ENCODE measurements at regions not wholly inside any gene's neighbourhood (a gene's known extent, or its start where the extent isn't known, plus 50 kb on each side); places are given as distances from the start of the nearest gene placed in this dataset.

DNA sequence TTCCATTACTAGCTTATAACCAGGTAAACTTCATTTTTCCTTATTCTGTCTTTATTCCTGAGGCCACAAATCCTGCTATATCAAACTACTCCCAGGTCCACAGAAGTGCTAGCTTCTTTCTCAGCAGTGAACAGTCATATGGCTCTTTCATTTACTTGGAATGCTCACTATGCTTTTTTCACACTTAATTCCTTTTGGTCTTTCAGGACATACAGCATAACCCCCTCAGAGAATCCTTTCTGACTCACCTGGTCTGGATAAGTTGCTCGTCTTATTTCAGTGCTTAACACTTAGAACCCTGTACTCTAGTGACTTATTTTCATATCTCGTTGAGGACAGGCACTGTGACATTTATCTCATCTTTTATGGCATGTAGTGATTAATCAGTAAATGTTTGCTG is 325.0 kb upstream of the UBE2E3 start:
- DNase-seq: no peak

DNA sequence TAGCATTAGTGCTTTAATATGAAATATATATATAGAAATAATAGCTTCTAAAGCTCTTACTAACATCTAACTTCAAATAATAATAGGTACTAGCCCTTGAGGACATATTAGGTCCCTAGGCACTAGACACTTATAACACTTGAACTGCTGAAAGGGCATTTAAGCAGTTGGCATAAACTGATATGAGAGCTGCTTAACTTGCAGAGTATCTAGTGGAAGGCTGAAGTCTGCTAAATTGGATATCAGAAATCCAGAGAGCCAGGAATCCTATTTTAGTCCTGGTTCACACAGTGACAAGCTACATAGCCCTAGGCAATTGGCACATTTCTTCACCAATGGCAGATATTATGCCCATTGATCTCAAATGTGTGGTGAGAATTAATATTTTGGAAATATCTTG is 326.9 kb upstream of the UBE2E3 start:
- DNase-seq: no peak

DNA sequence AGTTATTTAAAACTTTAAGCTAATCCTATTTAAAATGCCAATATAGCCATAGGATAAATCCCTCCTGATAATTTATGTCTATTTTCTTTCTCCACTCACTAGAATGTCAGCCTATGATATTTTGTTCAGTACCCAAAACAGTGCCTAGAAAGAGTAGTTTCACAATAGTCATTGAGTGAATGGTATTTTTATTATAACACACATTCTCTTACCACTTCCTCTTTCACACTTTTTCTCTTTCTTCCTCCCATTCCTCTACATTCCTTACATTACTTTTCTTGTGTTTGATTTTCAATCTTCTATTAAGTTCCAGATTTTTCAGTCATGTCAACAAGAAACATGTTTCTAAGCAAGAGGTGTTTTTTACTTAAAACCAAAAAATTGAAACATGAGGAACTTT is 327.6 kb upstream of the UBE2E3 start:
- no peak for DNase-seq

DNA sequence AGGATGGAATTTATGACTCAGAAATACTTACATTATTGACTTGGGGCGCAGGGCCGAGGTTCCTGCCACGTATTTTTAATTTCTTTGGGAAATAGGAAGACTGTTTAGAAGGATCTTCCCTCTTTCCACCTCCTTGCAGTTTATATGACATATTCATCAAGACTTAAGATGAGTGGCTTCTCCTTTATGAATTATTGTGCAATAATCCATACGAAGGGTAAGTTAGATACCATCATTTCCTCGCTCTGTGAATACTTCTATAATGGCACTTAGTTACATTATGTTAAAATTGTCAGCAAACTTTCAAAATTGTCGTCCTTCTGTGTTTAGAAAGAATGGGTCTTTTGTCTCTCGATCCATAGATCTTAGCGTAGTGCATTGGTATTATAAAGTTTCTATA is 328.8 kb upstream of the UBE2E3 start:
- DNase-seq: no peak

DNA sequence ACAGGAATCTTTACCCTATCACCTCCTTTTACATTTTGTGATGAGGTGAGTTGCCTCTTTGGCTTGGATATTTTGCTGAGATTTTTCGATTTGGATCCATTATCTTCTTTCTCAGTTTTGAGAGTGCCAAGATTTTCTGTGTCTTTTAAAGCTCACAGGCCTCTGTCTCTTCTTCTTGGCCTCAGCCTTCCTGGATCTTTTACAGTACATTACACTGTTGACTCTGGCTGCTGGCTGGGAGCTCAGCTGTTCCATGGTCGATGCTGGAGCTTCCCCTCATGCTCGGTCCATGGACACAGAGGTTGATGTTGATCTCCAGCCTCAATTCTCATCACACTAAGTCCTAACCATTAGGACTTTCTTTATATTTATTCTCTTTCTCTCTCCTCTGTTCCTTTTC is 332.8 kb upstream of the UBE2E3 start:
- no peak for DNase-seq

DNA sequence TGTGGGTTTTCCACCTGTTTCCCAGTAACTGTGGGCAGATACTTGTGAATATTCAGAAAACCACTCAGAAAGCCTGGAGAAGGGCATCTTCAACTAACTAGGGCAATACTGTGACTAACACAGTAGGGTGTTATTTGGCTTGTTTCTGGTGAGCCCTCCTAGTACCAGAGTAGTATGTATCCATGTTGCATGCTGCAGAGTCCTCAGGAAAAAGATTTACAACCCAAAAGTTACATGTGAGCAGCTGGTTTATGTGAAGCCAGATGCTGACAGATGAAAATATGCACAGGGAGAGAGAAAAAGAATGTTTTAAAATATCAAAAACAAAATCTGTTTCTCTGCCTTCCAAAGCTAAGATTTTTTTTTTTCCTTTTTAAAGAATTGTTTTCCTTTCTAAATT is 333.2 kb upstream of the UBE2E3 start:
- DNase-seq: no peak

DNA sequence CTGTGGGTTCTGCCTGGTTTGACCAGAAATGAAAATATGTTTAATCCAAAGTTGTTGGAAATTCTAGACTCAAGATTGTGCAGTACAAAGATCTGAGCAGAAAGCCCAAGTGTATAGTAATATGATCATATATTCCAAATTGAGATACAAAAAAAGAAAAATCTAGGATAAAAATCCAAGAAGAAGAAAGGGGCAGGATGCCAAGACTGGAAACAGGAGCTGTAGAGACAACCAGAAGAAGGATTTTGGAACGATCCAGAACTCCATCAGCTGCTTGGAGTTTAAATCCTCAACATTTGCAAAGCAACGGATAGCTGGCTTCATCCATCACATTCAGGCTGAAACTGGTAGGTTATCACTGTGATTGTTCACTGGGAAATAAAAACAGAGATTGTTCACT is 333.6 kb upstream of the UBE2E3 start:
- no peak for DNase-seq

DNA sequence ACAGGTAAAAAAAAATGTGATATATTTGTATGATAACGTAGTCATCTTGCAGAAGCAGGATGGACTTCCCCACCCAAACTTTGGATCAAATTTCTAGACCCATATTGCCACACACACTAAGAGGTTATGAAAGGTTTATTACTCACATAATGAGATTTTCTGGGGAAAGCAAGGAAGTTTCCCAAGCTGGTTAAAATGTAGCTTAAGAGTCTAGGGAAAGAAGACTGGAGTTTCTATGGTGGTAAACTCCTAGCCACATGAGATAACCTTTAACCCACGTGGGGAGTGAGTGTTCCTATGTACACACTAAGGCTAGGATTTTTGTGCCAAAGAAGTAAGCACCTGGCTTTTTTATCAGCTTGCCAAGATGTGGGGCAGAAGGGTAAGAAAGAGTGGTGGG is 335.7 kb upstream of the UBE2E3 start:
- no peak for DNase-seq

DNA sequence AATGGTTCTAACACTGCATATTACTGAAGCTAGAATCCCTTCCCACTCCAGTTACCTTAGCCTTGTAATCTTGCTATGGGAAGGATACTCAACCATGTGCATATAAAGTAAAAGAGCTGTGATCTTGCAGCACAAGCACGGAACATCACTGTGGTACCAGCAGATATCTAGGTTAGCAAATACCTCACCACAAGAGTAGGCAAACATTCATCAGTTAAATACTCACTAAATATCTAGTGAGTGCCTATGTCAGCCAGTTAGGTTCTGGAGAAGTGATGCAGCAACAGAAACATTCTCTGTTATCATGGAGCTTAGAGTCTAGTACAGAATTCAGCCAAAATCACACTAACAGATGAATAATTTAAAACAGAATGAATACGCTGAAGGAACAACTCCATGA is 349.6 kb upstream of the UBE2E3 start:
- no peak for DNase-seq

DNA sequence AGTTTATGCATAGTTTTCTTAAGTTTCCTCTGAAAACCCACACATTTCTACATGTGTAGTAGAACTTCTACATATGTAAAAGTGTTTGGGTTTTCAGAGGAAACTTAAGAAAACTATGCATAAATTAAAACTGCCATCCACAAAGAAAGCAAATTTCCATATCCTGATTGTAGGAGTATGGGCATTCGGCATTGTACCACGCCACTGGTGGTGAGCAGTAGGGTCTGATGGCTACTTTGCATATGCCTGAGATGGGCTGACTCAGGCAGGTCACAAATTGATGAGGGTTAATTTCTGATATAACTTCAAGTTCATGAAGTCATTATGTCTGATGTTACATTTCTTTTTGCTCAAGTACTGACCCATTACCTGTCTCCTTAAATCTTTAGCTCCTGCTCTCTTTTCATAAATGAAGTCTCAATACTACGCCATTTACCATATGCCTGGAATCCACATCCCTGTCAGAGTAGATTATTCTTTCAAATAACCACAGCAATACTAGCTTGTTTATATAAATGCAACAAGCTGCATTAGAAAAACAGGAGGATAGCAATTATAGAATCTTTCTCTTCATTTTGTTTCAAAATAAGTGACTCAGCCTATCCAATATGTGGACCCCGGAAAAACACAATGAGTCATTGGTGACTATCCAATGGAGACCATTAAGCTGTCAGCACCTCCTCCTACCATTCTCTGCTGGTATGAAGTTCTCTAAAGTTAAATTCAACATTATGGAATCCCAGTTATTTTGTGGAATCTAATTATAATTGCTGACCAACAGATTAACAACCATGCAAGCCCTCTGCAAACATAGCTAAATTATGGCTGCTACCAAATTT is 355.2 kb upstream of the UBE2E3 start:
- no peak for DNase-seq

DNA sequence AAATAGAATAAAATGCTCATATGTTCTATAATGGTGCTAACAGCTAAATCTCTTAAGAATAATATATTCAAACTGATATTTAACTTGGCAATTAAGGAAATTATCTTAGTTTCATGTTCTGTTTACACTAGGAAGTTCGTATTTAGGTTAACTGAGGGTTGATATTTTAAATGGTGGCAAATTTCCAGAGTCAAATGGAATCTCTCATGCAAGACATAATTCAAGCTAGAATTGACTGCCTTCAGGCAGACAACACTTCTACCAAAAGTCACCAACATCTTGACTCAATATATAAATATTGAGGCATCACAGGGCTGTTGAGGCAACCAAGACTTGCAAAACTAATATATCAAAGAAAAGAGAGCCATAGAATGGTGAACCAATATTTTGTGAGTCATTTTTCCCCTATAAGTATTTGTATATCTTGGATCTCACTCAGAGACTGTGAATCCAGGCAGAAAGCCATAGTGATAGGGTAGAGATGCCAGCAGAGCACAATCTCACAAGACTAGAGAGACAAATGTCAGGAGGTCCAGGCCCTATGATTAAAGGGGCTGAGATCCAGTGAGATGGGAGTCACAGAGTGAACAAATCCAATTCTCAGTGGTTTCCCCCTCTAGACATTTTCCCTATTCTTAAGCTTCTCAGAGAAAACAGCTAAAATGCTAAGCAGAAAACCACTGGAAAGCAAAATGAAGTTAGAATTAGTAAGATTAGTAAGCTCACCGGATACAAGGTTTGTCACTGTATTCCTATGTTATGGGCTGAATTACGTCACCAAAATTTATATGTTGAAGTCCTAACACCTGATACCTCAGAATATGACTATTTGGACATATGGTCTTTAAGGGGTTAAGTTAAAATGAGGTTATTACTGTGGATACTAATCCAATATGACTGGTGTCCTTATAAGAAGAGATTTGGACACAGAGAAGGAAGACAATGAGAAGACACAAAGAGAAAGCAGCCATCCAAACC is 358.2 kb upstream of the UBE2E3 start:
- no peak for DNase-seq

DNA sequence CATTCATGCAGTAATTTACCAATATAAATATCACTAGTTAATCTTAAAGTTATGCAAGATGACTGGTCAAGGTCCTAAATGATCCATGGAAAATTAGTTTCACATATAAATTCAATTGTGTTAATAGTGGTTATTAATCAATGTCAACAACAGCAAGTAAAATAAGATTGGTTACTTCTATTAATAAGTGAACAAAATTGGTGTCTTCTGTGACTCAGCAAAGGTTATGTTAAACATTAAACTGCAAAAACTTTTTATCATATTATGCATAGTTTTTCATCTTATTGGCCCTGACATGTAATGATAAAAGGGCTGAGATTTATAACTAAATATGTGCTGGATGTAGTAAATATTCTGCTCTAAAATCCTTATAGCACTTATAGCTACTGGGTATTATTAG is 359.0 kb upstream of the UBE2E3 start:
- DNase-seq: no peak

DNA sequence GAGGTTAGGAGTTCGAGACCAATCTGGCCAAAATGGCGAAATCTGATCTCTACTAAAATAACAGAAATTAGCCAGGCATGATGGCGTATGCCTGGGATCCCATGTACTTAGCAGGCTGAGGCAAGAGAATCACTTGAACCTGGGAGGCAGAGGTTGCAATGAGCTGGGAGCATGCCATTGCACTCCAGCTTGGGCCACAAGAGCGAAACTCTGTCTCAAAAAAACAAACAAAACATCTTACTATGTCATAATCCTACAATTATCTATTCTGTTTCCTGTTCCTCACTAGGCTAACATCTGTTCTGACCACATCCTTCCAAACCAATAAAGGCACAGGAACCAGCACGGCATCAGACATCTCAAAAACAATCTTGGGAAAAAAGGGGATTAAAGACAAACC is 361.8 kb upstream of the UBE2E3 start:
- no peak for DNase-seq

DNA sequence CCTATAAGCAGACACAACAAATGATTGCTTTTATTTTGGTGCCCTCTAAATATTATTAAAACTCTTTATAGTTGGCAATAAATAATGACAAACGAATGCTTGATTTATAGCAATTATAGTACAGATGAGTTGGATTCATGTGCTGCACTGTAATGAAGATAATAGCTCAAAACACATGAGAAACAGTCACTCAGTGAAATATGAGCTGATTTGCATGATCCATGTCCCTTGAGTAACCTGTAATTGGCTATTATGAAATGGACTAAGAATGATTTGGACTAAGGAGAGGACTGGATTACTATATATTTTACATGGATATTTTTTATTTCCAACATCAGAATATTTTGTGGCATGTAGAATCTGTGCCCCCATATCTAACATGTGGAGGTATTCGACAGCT is 365.6 kb upstream of the UBE2E3 start:
- no peak for DNase-seq

DNA sequence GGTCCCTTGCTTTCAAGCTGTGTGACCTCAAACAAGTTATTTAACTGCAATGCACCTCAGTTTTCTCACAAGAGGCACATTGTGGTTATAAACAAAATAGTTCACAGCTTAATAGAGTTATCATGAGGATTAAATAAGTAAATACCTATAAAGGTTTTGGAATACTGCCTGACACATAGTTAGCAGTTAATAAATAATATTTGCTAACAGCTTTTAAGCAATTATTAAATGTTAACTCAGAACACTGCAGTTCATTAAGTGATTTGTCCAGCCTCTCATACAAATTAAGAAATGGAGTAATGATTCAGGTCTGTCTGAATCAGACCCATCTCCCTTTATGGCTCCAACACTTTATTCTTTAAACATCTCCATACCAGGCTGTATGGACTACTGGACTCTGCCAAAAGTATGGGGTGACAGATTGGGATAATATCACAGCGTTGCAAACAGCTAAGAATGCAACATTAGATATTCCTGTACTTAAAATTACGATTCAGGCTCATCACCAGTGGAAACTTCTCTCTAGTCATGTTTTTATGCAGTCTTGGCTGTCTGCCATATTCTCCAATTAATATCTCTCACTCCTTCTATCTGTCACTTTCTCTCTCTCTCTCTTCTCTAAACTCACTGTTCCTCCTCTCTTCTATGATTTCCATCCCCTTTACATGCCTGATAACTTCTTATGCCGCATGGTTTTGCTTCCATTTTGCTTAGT is 370.6 kb upstream of the UBE2E3 start:
- DNase-seq: peak; percentile 36

DNA sequence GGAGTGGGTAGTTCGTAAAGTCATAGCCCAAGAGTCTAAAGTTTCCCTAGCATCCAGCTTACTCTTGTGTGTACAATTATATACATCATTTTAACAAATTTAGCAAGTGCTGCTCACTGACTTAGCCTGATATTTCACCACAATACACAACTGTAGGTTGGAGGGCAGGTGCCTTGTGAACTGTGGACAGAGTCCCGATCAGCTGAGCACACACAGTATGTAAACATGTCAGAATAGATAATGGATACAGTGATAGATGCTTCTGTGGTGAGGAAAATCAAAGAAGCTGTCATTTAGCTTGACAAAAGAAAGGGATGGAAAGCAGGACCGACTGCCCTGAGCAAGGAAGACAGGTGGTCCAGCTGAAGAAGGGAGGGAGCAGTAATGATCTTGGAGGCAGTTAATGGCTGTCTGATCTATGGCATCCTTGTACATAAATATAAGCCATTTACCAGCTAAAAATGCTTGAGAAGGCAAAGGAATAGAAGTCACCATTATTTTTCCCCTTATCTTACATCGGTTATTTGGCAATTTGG is 372.8 kb upstream of the UBE2E3 start:
- peak; percentile 93 for DNase-seq

DNA sequence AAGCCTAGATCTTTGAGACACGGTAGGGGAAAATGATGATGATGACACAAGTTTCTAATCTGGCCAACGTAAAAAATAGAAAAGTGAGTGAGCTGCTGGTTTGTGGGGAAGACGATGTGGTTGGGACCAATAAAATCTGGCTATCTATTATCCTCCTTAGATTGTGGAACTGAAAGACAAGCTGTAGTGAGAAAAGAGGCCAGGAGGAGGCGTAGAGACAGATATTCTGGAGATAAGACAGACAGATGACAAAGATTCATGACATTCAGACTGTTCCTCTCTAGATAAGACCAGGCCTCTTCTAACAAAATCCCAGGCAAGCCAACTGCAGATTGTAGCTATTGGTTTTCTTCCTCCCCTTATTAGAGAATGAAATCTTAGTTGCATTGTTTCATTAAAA is 376.3 kb upstream of the UBE2E3 start:
- DNase-seq: peak; percentile 33

DNA sequence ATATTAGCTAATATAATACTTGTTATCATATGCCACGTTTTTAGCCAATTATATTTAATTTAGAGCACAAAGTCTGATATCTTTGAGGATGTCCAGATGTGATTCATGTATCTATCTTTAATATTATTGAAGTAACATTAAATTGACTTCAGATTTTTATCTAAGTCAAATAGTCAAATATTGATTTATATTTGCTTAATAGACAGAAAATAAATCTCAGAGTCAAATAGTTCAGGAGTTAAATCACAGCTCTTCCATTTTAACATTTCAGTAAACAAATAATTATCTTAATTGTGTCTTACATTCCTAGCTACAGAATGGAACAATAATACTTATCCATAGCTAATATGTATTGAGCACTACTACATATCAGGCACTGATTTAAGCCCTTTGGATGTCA is 379.4 kb upstream of the UBE2E3 start:
- no peak for DNase-seq

DNA sequence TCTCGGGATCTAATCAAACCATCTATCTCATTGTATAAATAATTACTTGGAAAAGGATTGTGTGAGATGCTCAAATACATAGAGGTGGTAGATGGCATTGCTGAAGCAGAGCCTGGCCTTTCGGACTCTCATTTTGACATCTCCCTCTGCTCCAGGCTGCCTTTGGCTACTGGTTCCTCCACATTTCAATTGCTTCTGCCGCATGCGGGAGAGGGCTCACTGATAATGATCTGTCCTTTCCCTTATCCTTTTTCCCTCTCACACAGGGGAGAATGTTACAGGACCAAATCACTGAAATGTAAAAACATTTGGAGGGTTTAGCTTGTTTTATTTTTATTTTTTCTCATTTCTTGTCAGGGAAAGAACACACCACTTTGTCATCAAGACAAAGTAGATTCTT is 380.6 kb upstream of the UBE2E3 start:
- no peak for DNase-seq

DNA sequence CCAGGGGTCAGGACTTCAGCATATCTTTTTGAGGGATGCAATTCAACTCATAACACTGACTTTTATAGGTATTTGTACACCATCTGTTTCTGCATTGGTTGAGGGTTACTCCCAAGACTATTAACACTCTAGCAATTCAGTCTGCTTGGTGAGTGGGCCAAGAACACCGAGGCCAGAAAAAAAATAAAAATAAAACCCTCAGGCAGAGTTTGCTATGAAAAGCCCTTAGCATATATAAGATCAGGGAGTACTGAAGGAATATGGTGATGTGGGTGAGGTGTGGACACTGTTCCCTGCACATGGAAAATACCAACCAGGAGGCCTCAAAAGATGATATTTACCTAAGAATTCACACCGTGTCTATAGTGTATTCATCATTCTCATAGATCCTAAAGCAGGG is 383.2 kb upstream of the UBE2E3 start:
- no peak for DNase-seq

DNA sequence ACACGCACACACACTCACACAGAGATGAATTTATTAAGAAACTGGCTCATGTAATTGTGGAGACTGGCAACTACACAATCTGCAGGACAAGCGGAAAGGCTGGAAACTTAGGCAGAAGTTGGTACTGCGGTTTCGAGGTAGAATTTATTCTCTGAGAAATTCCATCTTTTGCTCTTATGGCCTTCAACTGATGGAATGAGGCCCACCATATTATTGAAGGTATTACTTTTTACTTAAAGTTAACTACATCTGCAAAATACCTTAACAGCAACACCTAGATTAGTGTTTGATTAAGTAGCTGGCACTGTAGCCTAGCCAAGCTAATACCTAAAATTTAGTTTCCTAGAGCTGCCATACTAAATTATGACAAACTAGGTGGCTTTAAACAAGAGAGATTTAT is 384.0 kb upstream of the UBE2E3 start:
- no peak for DNase-seq

DNA sequence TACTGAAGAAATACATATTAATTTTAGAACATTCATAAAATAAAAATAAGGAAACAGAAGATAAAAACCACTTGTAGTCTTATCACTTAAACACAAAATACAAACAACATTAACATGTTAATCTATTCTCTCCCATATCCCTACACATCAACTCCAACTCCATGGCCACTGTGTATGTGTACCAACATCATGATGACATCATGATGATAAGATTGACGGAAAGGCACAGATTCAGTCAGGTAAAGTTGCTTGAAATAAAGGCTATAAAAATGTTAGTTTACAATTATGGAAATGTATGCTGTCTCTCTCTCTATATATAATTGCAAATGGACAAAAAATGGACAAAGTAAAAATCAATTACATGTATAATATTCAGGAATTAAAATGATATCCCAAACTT is 388.5 kb upstream of the UBE2E3 start:
- DNase-seq: no peak

DNA sequence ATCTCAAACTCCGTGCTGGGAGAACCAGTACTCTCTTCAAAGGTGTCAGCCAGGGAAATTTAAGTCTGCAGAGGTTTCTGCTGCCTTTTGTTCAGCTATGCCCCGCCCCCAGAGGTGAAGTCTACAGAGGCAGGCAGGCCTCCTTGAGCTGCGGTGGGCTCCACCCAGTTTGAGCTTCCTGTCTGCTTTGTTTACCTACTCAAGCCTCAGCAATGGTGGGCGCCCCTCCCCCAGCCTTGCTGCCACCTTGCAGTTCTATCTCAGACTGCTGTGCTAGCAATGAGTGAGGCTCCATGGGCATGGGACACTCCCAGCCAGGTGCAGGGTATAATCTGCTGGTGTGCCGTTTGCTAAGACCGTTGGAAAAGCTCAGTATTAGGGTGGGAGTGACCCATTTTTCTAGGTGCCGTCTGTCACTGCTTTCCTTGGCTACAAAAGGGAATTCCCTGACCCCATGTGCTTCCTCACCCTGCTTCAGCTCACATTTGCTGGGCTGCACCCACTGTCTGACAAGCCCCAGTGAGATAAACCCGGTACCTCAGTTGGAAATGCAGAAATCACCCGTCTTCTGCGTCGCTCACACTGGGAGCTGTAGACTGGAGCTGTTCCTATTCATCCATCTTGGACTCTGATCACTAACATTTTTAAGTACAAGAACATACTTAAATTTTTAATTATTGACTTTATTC is 389.2 kb upstream of the UBE2E3 start:
- peak; percentile 34 for DNase-seq

All from NCI-H748 treated with DMSO at 0.1 percent for 48 hours (cell line).